OCI-LY3 (cell line): ENCODE measurements at regions not wholly inside any gene's neighbourhood (a gene's known extent, or its start where the extent isn't known, plus 50 kb on each side); places are given as distances from the start of the nearest gene placed in this dataset.

Experiments used
- H2AFZ ChIP-seq: fragments of 200-600, 300-600 bp; shearing (Covaris generic); 2 replicates; pipeline ENCODE4 v1.6.0; 2014; ENCODE audit warnings: antibody characterized with exemption, low read depth, low read length
- H3K27ac ChIP-seq: fragments of 200-600, 300-600 bp; sonication (generic); 2 replicates; pipeline ENCODE4 v1.5.1; 2014; ENCODE audit warnings: mild to moderate bottlenecking, low read length, moderate library complexity, mixed read lengths
- H3K27me3 ChIP-seq: fragments of 200-600, 300-600 bp; sonication (generic); 2 replicates; pipeline ENCODE4 v1.6.1; 2014; ENCODE audit warnings: low read depth, low read length, mixed read lengths
- H3K36me3 ChIP-seq: fragments of 200-600, 300-600 bp; sonication (generic); replicated peaks from 2 replicates; pipeline ENCODE3; 2014; ENCODE audit warnings: low read depth, low read length, mixed read lengths
- H3K4me1 ChIP-seq: fragments of 300-600, 200-600 bp; sonication (generic); 2 replicates; pipeline ENCODE4 v1.6.1; 2014; ENCODE audit warnings: low read length, mixed read lengths
- H3K4me2 ChIP-seq: fragments of 200-600, 300-600 bp; sonication (generic); 2 replicates; pipeline ENCODE4 v1.6.1; 2014; ENCODE audit warnings: low read length, mixed read lengths
- H3K4me3 ChIP-seq: fragments of 300-600, 200-600 bp; sonication (generic); 2 replicates; pipeline ENCODE4 v1.5.1; 2014; ENCODE audit warnings: antibody characterized with exemption, mild to moderate bottlenecking, low read length, moderate library complexity
- H3K79me2 ChIP-seq: fragments of 300-600, 200-600 bp; shearing (Covaris generic); 2 replicates; pipeline ENCODE4 v1.6.1; 2014; ENCODE audit warnings: mild to moderate bottlenecking, low read length, mixed read lengths
- H3K9ac ChIP-seq: fragments of 300-600, 200-600 bp; shearing (Covaris generic); 2 replicates; pipeline ENCODE4 v1.6.0; 2014; ENCODE audit warnings: mild to moderate bottlenecking, low read length, moderate library complexity
- H3K9me3 ChIP-seq: fragments of 200-600, 300-600 bp; shearing (Covaris generic); 2 replicates; pipeline ENCODE4 v1.6.1; 2014; ENCODE audit warnings: low read length, mixed read lengths; ENCODE audit not compliant: insufficient read depth
- H4K20me1 ChIP-seq: fragments of 200-600, 300-600 bp; sonication (generic); 2 replicates; pipeline ENCODE4 v1.6.1; 2016; ENCODE audit warnings: low read length, mixed read lengths; ENCODE audit not compliant: insufficient read depth
- EZH2phosphoT487 ChIP-seq: fragments of 200-600 bp; shearing (Covaris generic); IDR thresholded peaks from 2 replicates; pipeline ENCODE4 v1.6.1; 2018; ENCODE audit warnings: antibody characterized with exemption, mixed run types, low read depth
- TF ChIP-seq, protein P1 (sequence below): fragments of 200-600, 300-600 bp; sonication (generic); IDR thresholded peaks from 2 replicates; pipeline ENCODE4 v1.5.1; 2014; ENCODE audit warnings: antibody characterized with exemption, low read length, low read depth

- H3K4me2 ChIP-seq = no peak overlapping the region
- H4K20me1 ChIP-seq = no peaks in the 10 kb centered on the region
- no peak overlapping the region for H3K4me3 ChIP-seq
- no peak for TF ChIP-seq EZH2phosphoT487
- TF ChIP-seq, protein P1, sequence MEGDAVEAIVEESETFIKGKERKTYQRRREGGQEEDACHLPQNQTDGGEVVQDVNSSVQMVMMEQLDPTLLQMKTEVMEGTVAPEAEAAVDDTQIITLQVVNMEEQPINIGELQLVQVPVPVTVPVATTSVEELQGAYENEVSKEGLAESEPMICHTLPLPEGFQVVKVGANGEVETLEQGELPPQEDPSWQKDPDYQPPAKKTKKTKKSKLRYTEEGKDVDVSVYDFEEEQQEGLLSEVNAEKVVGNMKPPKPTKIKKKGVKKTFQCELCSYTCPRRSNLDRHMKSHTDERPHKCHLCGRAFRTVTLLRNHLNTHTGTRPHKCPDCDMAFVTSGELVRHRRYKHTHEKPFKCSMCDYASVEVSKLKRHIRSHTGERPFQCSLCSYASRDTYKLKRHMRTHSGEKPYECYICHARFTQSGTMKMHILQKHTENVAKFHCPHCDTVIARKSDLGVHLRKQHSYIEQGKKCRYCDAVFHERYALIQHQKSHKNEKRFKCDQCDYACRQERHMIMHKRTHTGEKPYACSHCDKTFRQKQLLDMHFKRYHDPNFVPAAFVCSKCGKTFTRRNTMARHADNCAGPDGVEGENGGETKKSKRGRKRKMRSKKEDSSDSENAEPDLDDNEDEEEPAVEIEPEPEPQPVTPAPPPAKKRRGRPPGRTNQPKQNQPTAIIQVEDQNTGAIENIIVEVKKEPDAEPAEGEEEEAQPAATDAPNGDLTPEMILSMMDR = no peak
- H3K79me2 ChIP-seq = no peaks in the 10 kb centered on the region
- no peak overlapping the region for H2AFZ ChIP-seq
- no peaks in the 10 kb centered on the region for H3K9me3 ChIP-seq
- no peaks in the 10 kb centered on the region for H3K4me1 ChIP-seq
- H3K9ac ChIP-seq = no peak overlapping the region
- H3K27me3 ChIP-seq = no peaks in the 10 kb centered on the region
- no peaks in the 10 kb centered on the region for H3K36me3 ChIP-seq
- no peak overlapping the region for H3K27ac ChIP-seq
These were observed 759.4 kb downstream of the ROBO2 start for GRCh38 chr3:77799278-77799677.

- Histone ChIP-seq H3K36me3 (no peaks in the 10 kb centered on the region), H3K4me2 (no peak overlapping the region), H3K9me3 (no peaks in the 10 kb centered on the region), H3K27ac (no peak overlapping the region), H3K79me2 (no peaks in the 10 kb centered on the region), H3K27me3 (no peaks in the 10 kb centered on the region), H2AFZ (no peak overlapping the region), H3K4me3 (no peak overlapping the region), H4K20me1 (no peaks in the 10 kb centered on the region), H3K9ac (no peak overlapping the region), H3K4me1 (no peaks in the 10 kb centered on the region)
- no peak for TF ChIP-seq EZH2phosphoT487
- TF ChIP-seq, protein P1 = no peak
These were observed 761.0 kb downstream of the ROBO2 start for GRCh38 chr3:77800893-77801292.

- Histone ChIP-seq H3K9me3 (no peaks in the 10 kb centered on the region), H3K4me2 (no peak overlapping the region), H3K9ac (no peak overlapping the region), H4K20me1 (no peaks in the 10 kb centered on the region), H2AFZ (no peak overlapping the region), H3K79me2 (no peaks in the 10 kb centered on the region), H3K4me3 (no peak overlapping the region), H3K4me1 (no peaks in the 10 kb centered on the region), H3K27ac (no peak overlapping the region), H3K36me3 (no peaks in the 10 kb centered on the region), H3K27me3 (no peaks in the 10 kb centered on the region)
- TF ChIP-seq, protein P1 = no peak
- TF ChIP-seq EZH2phosphoT487 = no peak
These were observed 767.4 kb downstream of the ROBO2 start for GRCh38 chr3:77807312-77807711.

- Histone ChIP-seq H3K4me1 (peaks cover 4% of the 10 kb centered on the region; the same call in 1 of the 2 replicates), H4K20me1 (no peaks in the 10 kb centered on the region), H3K27ac (no peak overlapping the region), H3K79me2 (no peaks in the 10 kb centered on the region), H3K9me3 (no peaks in the 10 kb centered on the region), H3K4me3 (no peak overlapping the region), H3K9ac (no peak overlapping the region), H3K27me3 (no peaks in the 10 kb centered on the region), H3K36me3 (no peaks in the 10 kb centered on the region), H3K4me2 (no peak overlapping the region), H2AFZ (peak overlapping the region; percentile 97)
- TF ChIP-seq, protein P1 = no peak
- TF ChIP-seq EZH2phosphoT487 = no peak
These were observed 774.9 kb downstream of the ROBO2 start for GRCh38 chr3:77814845-77815244.
